ENCODE measurements at regions not wholly inside any gene's neighbourhood (a gene's known extent, or its start where the extent isn't known, plus 50 kb on each side); places are given as distances from the start of the nearest gene placed in this dataset.
"Not testable (repeated sequence)": the region's sequence is repeated elsewhere in the genome, so short reads cannot be mapped to it uniquely, and the experiment has no call there.

- no peak overlapping the region for H3K4me3 Mint-ChIP-seq
- Histone ChIP-seq H3K27me3 (ENCODE audit: control insufficient read depth, insufficient read depth, low read length) (no peaks in the 10 kb centered on the region), H3K4me1 (ENCODE audit: control insufficient read depth, insufficient read depth, low read length, poor library complexity, severe bottlenecking) (no peaks in the 10 kb centered on the region), H3K4me3 (ENCODE audit: low read depth, low read length) (no peak overlapping the region), H3K27ac (ENCODE audit: insufficient read depth, low read length, poor library complexity, severe bottlenecking) (no peak overlapping the region), H3K9me3 (ENCODE audit: control insufficient read depth in 2 of 2, low read length in 2 of 2) (no peaks in the 10 kb centered on the region), H3K36me3 (ENCODE audit: control insufficient read depth, insufficient read depth, low read length) (no peaks in the 10 kb centered on the region)
- ATAC-seq (ENCODE audit: low read depth in 2 of 2) (no peak), DNase-seq (no peak)
- peaks cover 4% of the 10 kb centered on the region for H3K27me3 Mint-ChIP-seq
- no peaks in the 10 kb centered on the region for H3K36me3 Mint-ChIP-seq
- H3K4me1 Mint-ChIP-seq, result peaks cover 0 to 2% (median 0%) of the 10 kb centered on the region in 4 donors
- no peaks in the 10 kb centered on the region for H3K9me3 Mint-ChIP-seq
- H3K27ac Mint-ChIP-seq, result no peak overlapping the region
These were observed 236.8 kb downstream of the LY86 start for GRCh38 chr6:6825193-6825784.

- DNase-seq, result peak in 1 of 3 donors; percentile 22
- peak in 1 of 2 donors; percentile 37 for ATAC-seq (ENCODE audit: low read depth in 2 of 2)
These were observed 237.8 kb downstream of the LY86 start for GRCh38 chr6:6826095-6826901.

GRCh38 chr6:6826961-6827360, 238.4 kb downstream of the LY86 start:
- H3K4me3 Mint-ChIP-seq, result no peak overlapping the region
- Histone ChIP-seq H3K27ac (ENCODE audit: insufficient read depth, low read length, poor library complexity, severe bottlenecking) (no peak overlapping the region), H3K27me3 (ENCODE audit: control insufficient read depth, insufficient read depth, low read length) (no peaks in the 10 kb centered on the region), H3K36me3 (ENCODE audit: control insufficient read depth, insufficient read depth, low read length) (no peaks in the 10 kb centered on the region), H3K4me1 (ENCODE audit: control insufficient read depth, insufficient read depth, low read length, poor library complexity, severe bottlenecking) (no peaks in the 10 kb centered on the region), H3K4me3 (ENCODE audit: low read depth, low read length) (no peak overlapping the region), H3K9me3 (ENCODE audit: control insufficient read depth in 2 of 2, low read length in 2 of 2) (no peaks in the 10 kb centered on the region)
- peaks cover 10% of the 10 kb centered on the region for H3K27me3 Mint-ChIP-seq
- ATAC-seq (ENCODE audit: low read depth in 2 of 2) (no peak), DNase-seq (no peak)
- H3K9me3 Mint-ChIP-seq, result no peaks in the 10 kb centered on the region
- no peak overlapping the region for H3K27ac Mint-ChIP-seq
- peaks cover 0 to 2% (median 0%) of the 10 kb centered on the region in 4 donors for H3K4me1 Mint-ChIP-seq
- H3K36me3 Mint-ChIP-seq, result no peaks in the 10 kb centered on the region

More at GRCh38 chr6:6826095-6826901, 237.8 kb downstream of the LY86 start:
- Histone ChIP-seq H3K36me3 (ENCODE audit: control insufficient read depth, insufficient read depth, low read length) (no peaks in the 10 kb centered on the region), H3K27me3 (ENCODE audit: control insufficient read depth, insufficient read depth, low read length) (no peaks in the 10 kb centered on the region), H3K9me3 (ENCODE audit: control insufficient read depth in 2 of 2, low read length in 2 of 2) (no peaks in the 10 kb centered on the region), H3K4me1 (ENCODE audit: control insufficient read depth, insufficient read depth, low read length, poor library complexity, severe bottlenecking) (no peaks in the 10 kb centered on the region), H3K27ac (ENCODE audit: insufficient read depth, low read length, poor library complexity, severe bottlenecking) (no peak overlapping the region), H3K4me3 (ENCODE audit: low read depth, low read length) (no peak overlapping the region)
- peaks cover 0 to 2% (median 0%) of the 10 kb centered on the region in 4 donors for H3K4me1 Mint-ChIP-seq
- H3K36me3 Mint-ChIP-seq, result no peaks in the 10 kb centered on the region
- no peaks in the 10 kb centered on the region for H3K9me3 Mint-ChIP-seq
- H3K27ac Mint-ChIP-seq, result no peak overlapping the region
- no peak overlapping the region for H3K4me3 Mint-ChIP-seq
- H3K27me3 Mint-ChIP-seq, result peaks cover 5% of the 10 kb centered on the region

GRCh38 chr6:6829872-6830685, 241.6 kb downstream of the LY86 start:
- H3K4me3 ChIP-seq (ENCODE audit: low read depth, low read length), result no peak overlapping the region
- no peaks in the 10 kb centered on the region for H3K9me3 ChIP-seq (ENCODE audit: control insufficient read depth in 2 of 2, low read length in 2 of 2)
- H3K4me1 Mint-ChIP-seq, result no peaks in the 10 kb centered on the region
- H3K36me3 Mint-ChIP-seq, result no peaks in the 10 kb centered on the region
- peaks cover 19% of the 10 kb centered on the region for H3K27me3 Mint-ChIP-seq
- no peaks in the 10 kb centered on the region for H3K27me3 ChIP-seq (ENCODE audit: control insufficient read depth, insufficient read depth, low read length)
- ATAC-seq (ENCODE audit: low read depth in 2 of 2) (no peak), DNase-seq (no peak)
- no peaks in the 10 kb centered on the region for H3K9me3 Mint-ChIP-seq
- H3K27ac ChIP-seq (ENCODE audit: insufficient read depth, low read length, poor library complexity, severe bottlenecking), result no peak overlapping the region
- no peaks in the 10 kb centered on the region for H3K36me3 ChIP-seq (ENCODE audit: control insufficient read depth, insufficient read depth, low read length)
- no peak overlapping the region for H3K27ac Mint-ChIP-seq
- H3K4me3 Mint-ChIP-seq, result no peak overlapping the region
- H3K4me1 ChIP-seq (ENCODE audit: control insufficient read depth, insufficient read depth, low read length, poor library complexity, severe bottlenecking), result no peaks in the 10 kb centered on the region

- ATAC-seq (ENCODE audit: low read depth in 2 of 2); H3K4me1 Mint-ChIP-seq: not testable (repeated sequence)
These were observed 242.2 kb downstream of the LY86 start for GRCh38 chr6:6830686-6831063.

DNA sequence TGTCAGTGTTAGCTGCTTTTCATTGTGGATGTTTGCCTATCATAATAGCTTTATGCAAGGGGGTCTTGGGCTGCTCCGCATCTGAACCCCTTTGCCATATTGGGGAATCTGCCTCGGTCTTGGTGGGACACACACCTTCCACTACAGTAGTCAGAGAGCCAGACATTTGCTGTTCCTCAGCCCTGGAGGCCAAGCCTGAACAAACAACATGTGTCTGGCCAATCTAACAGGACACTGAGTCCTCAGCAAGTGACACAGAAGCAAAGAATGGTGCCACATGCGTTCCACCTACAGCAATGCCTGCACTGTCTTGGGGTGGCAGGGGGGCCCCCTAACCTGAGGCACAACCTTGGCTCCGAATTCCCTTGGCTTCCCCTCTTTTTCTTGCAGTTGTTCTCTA, 243.9 kb downstream of the LY86 start:
- no peaks in the 10 kb centered on the region for H3K36me3 Mint-ChIP-seq
- no peaks in the 10 kb centered on the region for H3K9me3 ChIP-seq (ENCODE audit: control insufficient read depth in 2 of 2, low read length in 2 of 2)
- no peaks in the 10 kb centered on the region for H3K4me1 ChIP-seq (ENCODE audit: control insufficient read depth, insufficient read depth, low read length, poor library complexity, severe bottlenecking)
- H3K4me3 Mint-ChIP-seq, result no peak overlapping the region
- H3K36me3 ChIP-seq (ENCODE audit: control insufficient read depth, insufficient read depth, low read length), result no peaks in the 10 kb centered on the region
- H3K27me3 Mint-ChIP-seq, result peaks cover 31% of the 10 kb centered on the region
- DNase-seq, result no peak
- no peak overlapping the region for H3K4me3 ChIP-seq (ENCODE audit: low read depth, low read length)
- no peak overlapping the region for H3K27ac Mint-ChIP-seq
- no peak overlapping the region for H3K27ac ChIP-seq (ENCODE audit: insufficient read depth, low read length, poor library complexity, severe bottlenecking)
- no peaks in the 10 kb centered on the region for H3K27me3 ChIP-seq (ENCODE audit: control insufficient read depth, insufficient read depth, low read length)
- no peak for ATAC-seq (ENCODE audit: low read depth in 2 of 2)
- H3K9me3 Mint-ChIP-seq, result no peaks in the 10 kb centered on the region
- H3K4me1 Mint-ChIP-seq, result no peaks in the 10 kb centered on the region

More at GRCh38 chr6:6830686-6831063, 242.2 kb downstream of the LY86 start:
- H3K27ac Mint-ChIP-seq; H3K4me1 ChIP-seq (ENCODE audit: control insufficient read depth, insufficient read depth, low read length, poor library complexity, severe bottlenecking); H3K36me3 ChIP-seq (ENCODE audit: control insufficient read depth, insufficient read depth, low read length); DNase-seq; H3K9me3 ChIP-seq (ENCODE audit: control insufficient read depth in 2 of 2, low read length in 2 of 2); H3K27me3 ChIP-seq (ENCODE audit: control insufficient read depth, insufficient read depth, low read length); H3K9me3 Mint-ChIP-seq; H3K4me3 ChIP-seq (ENCODE audit: low read depth, low read length); H3K4me3 Mint-ChIP-seq; H3K36me3 Mint-ChIP-seq; H3K27ac ChIP-seq (ENCODE audit: insufficient read depth, low read length, poor library complexity, severe bottlenecking): not testable (repeated sequence)
- H3K27me3 Mint-ChIP-seq, result peaks cover 19% of the 10 kb centered on the region

DNA sequence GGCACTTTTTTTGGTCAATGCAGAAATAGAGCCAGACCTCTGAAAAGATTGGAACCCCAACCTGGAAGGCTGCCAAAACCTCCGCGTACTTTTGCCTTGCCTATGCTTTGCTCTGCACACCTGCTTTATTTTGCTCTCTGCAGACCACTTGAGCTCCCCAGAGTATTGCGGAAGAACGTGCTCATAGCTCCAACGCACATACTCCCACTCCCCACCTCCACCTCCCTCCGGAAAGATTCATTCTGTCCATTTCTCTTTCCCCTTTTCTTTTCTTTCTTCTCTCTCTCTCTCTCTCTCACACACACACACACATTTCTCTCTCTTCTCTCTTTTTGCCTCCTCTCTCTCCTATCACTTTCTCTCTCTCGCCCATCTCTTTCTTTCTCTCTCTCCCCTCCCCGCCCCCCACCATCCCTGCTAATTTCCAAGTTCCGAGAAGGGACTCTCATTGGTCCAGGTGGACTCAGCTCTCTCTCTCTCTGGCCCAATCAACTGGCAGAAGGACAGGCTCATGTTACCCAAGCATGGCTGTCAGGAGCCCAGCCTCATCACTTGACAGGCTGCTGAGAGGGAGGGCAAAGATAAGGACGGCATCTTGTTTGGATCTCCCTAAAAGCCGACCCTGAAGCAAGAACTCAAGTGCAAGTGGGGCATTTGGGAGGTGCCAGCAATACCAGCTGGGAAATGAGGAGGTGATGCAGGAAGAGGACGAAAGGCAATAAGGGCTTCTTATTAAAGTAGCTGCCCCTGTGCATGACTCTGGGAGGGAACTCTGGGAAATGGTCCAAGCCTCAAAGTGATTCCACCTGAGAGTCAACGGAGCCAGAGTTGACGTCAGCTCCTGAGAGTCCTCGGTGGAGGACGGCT, 246.1 kb downstream of the LY86 start:
- no peaks in the 10 kb centered on the region for H3K4me1 Mint-ChIP-seq
- no peaks in the 10 kb centered on the region for H3K36me3 Mint-ChIP-seq
- Histone ChIP-seq H3K4me3 (ENCODE audit: low read depth, low read length) (no peak overlapping the region), H3K9me3 (ENCODE audit: control insufficient read depth in 2 of 2, low read length in 2 of 2) (no peaks in the 10 kb centered on the region), H3K36me3 (ENCODE audit: control insufficient read depth, insufficient read depth, low read length) (no peaks in the 10 kb centered on the region), H3K27ac (ENCODE audit: insufficient read depth, low read length, poor library complexity, severe bottlenecking) (no peak overlapping the region), H3K27me3 (ENCODE audit: control insufficient read depth, insufficient read depth, low read length) (no peaks in the 10 kb centered on the region), H3K4me1 (ENCODE audit: control insufficient read depth, insufficient read depth, low read length, poor library complexity, severe bottlenecking) (no peaks in the 10 kb centered on the region)
- DNase-seq (no peak), ATAC-seq (ENCODE audit: low read depth in 2 of 2) (no peak)
- H3K27ac Mint-ChIP-seq, result no peak overlapping the region
- no peaks in the 10 kb centered on the region for H3K9me3 Mint-ChIP-seq
- no peak overlapping the region for H3K4me3 Mint-ChIP-seq
- H3K27me3 Mint-ChIP-seq, result peaks cover 32% of the 10 kb centered on the region

Measured in CD4-positive, CD25-positive, alpha-beta regulatory T cell (primary cell).